ENCODE measurements at regions not wholly inside any gene's neighbourhood (a gene's known extent, or its start where the extent isn't known, plus 50 kb on each side); places are given as distances from the start of the nearest gene placed in this dataset.

DNA sequence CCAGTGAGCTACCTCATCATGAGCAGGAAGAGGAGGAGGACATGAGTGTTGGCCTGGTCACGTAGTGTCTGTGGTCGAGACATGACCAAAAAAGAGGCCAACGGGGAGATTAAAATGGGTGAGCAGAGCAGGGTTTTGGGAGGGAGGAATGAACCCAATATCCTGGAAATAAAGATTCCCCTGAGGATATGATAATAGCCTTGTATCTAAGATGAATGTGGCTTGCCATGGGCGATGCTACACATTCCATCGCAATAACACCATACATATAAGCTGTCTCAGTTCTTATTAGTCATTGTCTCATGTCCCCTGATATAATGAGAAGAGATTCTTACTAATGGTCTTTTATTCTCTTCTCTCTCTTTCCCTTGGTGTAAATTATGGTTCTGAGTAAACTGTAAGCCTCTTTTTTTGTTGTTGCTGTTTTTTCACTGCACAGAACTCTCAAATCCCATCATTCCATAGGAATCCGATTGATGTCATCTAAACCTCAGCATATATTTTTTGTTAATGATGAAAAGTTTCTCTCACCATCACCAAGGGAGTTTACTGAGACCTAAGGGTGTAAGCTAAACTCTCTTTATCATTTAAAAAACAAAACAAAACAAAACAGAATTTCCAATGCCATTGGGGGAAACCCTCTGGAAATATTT lies 550.4 kb upstream of the AMELY start:
- TF ChIP-seq EZH2 (IDR thresholded peaks at IDR 0.05; ENCODE audit: borderline replicate concordance, low read depth, low read length, severe bottlenecking) (no peak), CTCF (IDR thresholded peaks at IDR 0.05; ENCODE audit: borderline replicate concordance, extremely low read depth, low read length, poor library complexity, severe bottlenecking) (no peak)
